ENCODE measurements at regions not wholly inside any gene's neighbourhood (a gene's known extent, or its start where the extent isn't known, plus 50 kb on each side); places are given as distances from the start of the nearest gene placed in this dataset.
A peak's percentile ranks its signal among the peaks of the same experiment; 100 is the strongest.

DNA sequence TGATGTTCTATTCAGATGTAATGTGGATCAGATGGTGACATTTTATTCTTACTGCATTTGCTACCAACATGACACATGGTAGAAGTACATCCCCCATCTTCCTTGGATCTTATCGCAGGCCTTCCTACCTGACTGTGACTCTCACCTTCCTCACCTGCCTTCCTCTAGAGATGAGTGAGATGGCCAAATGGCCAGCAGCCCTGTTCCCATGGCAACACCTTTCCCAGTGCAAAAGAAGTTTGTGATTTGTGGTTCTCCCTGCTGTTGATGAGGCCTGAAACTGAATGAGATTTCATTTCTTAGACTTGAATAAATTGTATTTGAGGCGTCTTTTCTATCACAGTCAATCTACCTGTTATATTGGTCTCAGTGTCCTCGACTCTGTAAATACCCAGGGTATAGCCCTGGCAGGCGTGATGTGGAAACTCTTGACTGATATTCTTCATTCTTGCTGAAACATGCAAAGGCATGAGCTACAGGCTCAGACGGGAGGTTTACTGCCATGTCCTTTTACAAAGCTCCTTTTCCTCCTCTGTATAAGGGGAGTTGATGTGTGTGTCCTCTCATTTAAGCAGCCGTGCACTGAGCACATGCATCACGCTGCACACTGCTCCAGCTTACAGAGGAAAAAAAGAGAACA lies 440.7 kb upstream of the AKR1E2 start:
- DNase-seq (ENCODE audit: low read depth): no peak

DNA sequence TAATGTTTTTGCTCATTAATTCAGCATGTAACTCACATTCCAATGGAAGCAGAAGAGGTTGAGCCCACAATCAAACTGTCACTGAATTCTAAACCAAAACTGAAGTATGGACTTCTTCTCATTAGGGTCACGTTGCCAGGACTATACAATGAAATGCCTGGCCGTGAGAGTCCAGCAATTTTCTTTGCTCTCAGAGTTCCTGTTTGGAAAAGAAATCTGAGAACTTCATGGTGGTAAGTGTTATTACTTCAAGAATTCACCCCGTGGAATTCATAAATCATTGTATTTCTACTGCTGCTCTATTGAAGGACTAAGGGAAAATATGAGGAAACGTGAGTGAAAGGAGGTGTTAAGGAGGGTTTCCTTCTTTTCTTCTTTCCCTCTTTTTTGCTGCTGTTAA lies 441.8 kb upstream of the AKR1E2 start:
- no peak for DNase-seq (ENCODE audit: low read depth)

DNA sequence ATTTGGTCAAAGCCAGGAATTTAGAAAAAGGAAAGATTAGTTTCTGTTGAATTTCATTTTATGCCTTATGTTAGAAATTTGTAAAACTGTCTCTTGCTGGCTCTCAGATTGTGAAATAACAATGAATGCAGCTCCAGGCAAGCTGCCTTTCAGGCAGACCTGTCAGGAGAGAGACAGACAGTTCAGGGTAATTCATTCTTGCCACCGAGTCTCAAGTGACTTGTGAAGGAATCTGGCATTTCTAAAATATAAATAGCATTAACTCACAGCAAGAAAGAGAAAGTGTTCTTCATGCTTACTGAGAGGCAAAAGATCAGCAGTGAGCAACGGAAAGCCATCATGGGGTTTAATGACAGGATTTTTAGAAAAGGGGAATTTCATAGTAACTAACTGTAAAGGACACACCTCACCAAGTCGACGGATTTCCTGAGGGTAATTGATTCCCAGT lies 442.3 kb upstream of the AKR1E2 start:
- peak; percentile 36 for DNase-seq (ENCODE audit: low read depth)

DNA sequence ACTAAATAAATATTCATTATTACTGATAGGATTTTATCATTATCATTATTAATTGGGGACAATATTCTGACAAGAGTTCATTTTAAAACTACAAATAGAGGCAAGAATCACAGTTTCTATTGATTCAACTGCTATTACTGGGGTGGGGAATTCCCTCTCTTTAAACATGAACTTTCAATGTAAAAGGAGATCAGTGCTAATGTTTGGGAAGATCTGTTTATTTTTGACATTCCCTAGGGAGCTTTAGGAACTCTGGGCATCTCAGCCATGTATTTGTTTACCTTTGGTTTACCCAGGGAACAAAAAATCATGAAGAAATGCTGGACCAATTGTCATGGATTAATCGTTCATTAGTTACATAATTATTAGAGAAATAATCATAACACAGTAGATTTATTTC lies 443.2 kb upstream of the AKR1E2 start:
- DNase-seq (ENCODE audit: low read depth): no peak

DNA sequence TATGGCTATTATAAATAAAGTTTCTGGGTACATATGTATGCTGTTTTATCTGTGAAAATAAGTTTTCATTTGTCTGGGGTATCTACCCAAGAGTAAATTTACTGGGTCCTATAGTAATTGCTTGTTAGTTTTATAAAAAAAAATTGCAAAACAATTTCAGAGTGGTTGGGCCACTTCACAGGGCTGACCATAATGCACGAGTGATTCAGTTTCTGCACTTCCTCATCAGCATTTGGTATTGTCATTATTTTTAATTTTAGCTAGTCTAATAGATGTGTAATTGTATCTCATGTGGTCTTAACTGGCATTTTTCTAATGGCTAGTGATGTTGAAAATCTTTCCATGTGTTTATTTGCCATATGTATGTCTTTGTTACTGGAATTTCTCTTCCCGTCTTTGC lies 452.4 kb upstream of the AKR1E2 start:
- no peak for DNase-seq (ENCODE audit: low read depth)

DNA sequence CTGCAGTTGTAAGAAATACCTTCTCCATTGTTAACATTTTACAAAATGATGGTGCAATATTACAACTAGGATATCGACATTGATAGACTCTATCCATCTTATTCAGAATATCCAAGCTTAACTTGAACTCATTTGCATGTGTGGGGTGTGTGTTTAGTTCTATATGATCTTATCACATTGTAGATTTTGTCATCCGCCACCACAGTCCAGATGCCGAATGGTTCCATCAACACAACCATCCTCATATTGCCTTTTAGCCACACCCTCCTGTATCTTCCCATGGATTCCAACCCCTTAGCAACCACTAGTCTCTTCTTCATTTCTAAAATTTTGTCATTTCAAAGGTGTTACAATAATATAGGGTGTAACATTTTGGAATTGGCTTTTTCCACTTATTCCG lies 452.9 kb upstream of the AKR1E2 start:
- DNase-seq (ENCODE audit: low read depth): no peak

DNA sequence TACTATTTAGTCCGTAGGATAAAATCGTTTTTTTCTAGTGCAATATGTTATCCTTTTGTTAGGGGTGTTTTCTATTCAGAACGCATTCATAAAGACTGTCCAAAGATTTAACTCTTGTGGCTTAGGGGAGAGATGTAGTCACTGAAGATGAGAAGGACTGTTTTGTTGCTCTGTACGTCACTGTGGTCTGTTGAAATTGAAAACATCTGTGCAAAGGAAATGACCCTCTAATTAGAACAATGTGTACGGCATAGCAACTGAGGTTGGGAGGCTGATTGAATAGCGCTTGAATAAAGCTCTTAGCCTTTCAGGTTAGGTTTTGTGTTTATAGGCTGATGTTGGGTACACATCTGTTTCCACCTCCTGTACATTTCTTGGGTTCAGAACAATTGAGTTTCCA lies 453.4 kb upstream of the AKR1E2 start:
- DNase-seq (ENCODE audit: low read depth): peak; percentile 99

DNA sequence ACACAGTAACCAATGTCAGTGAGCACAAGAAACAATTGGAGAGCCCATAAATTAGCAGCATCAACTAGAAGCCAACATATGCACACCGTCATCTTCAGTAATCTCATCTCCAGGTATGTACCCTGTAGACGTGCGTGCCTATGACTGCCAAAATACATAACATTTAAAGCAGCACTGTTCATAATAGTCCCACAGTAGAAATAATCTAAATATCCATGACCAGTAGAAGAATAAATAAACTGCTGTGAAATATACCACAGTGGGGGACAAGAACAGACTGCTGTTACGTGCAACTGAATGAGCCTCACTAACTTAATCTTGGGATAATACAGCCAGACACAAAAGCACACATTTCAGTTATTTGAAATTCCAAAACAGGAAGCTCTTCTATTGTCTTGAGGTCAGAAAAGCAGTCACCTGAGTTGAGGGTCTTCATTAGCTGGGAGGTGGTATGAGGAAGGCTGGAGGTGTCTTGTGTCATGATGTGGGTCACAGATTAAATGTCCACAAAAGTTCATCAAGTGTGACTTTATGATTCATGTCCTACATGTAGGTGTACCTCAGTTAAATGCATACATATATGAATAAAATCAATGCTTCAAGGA lies 454.2 kb upstream of the AKR1E2 start:
- DNase-seq (ENCODE audit: low read depth): no peak

DNA sequence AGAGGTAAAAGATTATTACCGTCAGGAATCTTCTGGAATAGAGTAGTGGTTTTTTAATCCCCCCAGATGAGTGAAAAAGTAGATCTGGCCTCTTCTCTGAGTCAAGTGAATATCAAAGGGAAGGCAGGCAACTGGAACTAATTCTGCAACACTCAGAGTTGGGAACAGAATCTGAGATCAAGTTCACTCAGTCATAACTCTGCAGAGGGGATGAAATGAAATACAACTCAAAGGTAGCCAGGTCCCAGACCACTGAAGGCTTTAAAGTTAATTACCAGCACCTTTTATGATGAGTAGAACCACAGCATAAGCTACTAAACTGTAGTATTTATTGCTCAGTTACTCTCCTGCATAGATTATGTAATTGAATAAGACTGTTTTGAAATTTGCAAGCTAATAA lies 455.6 kb upstream of the AKR1E2 start:
- no peak for DNase-seq (ENCODE audit: low read depth)

DNA sequence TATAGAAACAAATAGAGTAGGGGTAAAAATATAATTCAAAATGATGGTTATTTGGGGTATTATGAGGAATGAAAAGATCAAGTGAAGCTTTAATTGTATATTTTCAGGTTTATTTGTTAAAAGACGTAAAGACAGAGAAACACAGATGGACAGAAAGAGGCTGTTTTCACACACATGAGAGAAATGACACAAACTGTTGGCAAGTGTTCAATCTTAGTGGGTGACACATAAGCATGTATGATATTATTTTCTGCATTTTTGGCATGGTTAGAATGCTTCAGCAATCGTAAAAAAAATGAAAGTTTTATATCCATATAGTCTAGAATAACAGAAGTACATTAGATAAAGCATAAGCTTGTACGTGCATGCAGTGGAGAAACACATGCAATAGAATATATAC lies 464.4 kb upstream of the AKR1E2 start:
- no peak for DNase-seq (ENCODE audit: low read depth)

DNA sequence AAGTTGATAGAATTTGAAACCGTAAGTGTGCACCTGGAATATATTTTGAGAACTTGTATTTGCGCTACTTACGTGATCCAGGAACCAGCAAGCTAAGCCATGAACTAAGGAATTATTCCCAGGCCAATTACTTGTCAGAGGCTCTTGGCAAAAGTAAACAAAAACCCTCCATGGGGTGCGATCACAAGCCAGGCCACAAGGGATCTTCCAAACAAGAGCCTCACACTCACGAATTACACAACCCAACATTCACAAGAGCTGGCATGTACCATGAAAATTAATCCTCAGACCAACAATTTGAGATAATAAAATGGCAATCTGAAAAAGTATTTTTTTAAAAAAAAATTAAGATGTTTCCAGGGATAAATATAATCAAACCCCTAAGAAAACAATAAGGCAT lies 467.0 kb upstream of the AKR1E2 start:
- no peak for DNase-seq (ENCODE audit: low read depth)

DNA sequence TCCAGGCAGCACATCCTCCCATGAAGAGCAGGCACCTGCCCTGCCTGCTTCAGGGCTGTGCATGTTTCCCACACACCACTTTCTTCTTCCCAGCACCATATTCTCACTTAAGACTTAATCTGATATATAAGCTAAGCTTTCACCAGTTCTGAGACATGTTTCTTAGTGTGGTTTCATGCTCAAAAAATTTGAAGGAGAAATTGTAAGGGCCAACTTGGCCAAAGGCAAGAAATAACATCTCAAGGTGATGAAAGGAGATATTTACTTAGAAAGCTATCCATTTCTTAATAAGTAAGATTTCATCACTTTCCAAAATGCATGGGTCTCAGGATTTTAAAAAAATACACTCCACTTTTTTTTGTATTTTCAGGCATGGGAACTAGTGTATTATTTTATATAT lies 468.1 kb upstream of the AKR1E2 start:
- DNase-seq (ENCODE audit: low read depth): no peak

DNA sequence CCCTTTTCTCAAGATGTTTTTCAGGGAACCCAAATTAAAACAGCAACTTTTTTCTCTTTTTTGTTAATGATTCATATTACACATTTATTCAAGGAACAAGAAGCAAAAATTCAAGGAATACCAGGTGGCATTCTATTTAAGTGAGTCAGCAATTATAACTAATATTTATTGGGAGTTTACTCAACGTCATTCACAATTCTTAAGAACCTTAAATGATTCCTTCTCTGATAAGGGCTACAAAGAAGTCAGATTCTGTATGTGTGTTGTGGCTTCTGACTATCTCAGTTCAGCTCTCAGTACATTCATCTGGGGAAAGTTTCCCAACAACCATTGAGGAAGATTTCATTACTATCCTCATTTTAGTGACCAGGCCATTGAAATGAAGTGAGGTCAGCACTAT lies 470.7 kb upstream of the AKR1E2 start:
- DNase-seq (ENCODE audit: low read depth): no peak

DNA sequence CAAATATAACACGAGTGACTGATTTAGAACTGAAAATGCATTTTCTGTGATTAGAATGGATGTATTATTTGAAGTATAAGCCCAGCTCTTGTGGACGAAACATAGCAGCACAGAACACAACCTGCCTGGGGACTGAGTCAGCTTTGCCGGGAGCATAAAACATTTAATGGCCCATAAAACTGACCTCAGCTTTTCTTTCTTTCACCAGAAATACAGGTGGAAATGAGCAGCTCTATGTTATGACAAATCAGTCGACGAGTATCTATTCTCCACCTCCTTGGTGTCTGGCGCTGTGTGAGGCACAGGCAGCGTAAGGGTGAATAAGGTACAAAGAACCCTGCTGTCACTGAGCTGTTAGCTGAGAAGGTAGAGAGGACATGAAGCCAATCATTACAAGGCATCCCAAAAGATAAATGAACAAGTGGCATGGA lies 471.6 kb upstream of the AKR1E2 start:
- DNase-seq (ENCODE audit: low read depth): no peak

DNA sequence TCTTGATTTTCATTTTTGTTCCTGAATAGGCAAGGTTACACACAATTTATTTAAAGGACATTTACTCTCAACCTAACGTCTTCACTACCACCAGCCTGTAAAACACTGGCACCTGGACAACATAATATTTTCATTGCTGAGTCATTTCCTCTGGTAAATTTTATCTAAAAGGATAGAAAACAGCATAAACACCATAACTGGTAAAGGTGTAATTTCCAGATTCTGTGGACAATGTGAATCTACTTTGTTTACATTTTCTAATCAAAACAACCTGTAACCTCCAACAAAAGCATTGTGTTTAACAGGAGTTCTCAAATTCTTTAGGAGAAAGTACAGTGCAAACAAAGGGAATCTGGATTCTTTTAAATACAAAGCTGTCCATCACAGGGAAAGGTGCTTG lies 472.0 kb upstream of the AKR1E2 start:
- DNase-seq (ENCODE audit: low read depth): no peak

DNA sequence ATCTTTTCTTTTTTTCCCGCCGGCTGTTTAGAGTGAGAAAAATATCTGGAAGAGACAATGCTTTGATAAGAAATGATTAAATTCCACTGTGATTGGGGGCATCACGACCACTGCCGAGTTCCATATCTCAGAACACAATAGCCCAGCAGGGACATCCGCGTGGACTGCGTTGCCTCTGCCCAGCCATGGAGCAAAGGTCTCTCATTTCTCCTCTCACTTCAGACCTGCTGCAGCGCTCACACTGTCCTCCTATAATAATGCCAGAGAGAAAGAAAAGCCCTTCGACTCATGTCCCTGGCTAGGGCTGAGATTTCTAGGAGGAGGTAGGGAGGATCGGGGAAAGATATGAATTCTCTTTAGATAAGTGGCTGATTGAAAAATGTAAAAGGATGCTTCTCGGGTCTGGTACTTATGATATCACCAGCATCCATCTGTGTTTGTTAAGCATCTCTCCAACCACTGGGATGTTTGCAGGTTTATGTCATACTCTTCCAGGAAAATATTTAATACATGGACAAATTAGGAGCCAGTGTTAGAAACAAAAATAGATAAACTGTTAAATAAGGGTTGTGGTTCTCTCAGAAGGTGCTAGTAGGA lies 472.9 kb upstream of the AKR1E2 start:
- no peak for DNase-seq (ENCODE audit: low read depth)

DNA sequence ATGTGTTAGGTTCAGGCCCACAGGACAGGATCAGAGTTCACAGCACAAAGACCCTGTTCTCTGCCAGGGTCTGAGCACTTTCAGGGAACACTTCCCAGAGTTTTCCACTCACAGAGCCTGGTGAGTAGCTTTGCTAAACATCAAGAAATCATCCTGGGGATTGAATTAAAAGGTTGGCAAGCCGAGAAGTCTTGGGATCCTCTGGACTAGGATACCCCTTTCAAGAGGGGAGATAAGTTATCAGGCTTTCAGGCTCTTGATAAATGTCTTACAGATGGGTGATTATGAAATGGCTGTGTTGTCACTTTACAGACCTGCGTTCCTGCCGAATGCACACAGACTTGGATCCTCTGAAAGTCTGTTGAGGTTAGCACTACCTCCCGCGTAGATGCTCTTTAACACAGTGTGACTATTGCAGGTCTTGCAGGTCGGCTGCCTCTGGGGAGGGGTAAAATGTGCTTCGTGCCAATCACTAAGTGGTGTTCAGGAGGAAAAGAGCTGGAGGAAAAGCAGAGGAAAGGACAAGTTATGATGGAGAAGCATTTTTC lies 473.5 kb upstream of the AKR1E2 start:
- no peak for DNase-seq (ENCODE audit: low read depth)

DNA sequence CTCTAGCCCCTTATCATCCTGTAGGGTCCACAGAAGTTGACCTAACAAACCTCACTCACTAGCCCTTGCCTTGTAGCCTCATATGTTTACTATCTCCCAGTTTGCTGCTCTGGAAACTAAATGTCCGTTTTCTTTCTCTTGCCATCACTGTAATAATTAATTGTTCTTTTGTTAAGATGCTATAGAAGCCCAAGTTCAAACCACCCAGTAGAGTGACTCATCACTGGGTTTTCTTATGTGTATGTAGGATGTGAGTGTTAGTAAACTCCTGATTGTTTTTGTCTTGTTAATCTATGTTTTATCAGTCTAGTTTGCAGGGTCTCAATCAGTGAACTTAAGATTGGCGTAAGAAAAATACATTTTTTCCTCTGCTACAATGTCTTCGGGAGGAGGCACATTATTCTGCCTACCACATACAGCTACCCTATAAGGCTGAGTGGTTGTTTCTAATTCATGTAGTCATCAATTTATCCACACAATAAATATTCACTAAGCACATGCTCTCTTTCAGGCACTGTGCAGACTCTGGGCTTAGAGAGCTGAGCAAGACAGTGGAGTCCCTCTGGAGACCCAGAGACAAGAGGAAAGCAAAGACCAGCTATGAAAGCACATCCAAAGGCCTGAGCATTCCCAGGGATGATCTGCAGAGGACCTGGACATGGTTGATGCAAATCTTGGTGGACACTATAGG lies 474.1 kb upstream of the AKR1E2 start:
- no peak for DNase-seq (ENCODE audit: low read depth)

DNA sequence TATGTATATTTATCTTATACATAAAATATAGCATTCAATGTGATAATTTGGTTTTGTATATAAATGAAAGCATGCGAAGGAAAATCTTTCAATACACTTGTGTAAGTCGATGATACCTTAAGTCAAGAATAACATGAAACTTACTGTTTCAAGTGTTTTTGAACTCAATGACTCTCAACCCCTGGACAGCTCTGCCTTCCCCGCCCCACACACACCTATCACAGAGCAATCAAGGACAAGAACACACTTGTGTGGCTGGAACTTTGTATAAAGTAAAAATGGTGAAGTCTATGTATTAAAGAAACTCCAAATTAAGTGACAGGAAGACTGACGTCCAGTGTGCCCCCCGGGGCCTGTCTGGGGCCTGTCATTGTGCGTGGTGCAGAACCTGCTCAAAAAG lies 478.6 kb upstream of the AKR1E2 start:
- no peak for DNase-seq (ENCODE audit: low read depth)

DNA sequence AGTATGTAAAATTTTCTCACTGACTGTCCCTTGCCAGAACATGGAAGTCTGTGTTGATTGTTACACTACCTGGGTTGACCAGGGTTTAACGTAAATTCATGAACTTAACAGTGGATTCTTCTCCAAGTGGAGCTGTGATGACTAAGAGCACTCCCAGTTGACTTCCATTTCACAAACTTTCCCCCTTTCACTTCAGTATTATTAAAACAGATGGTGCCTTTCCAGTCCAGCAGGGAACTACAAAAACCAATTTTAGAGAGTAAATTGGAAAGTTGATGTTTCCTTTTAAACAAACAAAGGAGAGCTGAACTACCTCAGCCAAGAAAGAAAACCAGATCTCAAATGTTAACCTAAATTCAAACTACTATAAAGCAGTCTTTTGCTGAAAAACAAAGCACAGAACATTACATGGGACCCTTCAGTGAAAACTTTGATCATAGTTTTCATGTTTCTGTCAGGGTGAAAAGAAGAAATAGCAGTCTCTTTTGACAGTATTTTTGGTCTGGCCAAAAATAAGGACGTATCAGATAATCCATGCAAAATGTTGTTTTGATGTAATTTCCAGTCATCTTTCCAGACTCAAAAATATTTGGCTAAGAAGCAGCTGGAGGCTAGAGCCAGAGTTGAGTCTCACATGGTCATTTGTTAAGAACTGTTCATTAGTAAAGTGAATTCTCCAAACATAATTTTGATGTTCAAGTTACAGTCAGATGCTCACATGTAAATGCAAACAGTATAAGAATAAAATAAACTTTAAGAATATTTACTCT lies 479.9 kb upstream of the AKR1E2 start:
- no peak for DNase-seq (ENCODE audit: low read depth)

DNA sequence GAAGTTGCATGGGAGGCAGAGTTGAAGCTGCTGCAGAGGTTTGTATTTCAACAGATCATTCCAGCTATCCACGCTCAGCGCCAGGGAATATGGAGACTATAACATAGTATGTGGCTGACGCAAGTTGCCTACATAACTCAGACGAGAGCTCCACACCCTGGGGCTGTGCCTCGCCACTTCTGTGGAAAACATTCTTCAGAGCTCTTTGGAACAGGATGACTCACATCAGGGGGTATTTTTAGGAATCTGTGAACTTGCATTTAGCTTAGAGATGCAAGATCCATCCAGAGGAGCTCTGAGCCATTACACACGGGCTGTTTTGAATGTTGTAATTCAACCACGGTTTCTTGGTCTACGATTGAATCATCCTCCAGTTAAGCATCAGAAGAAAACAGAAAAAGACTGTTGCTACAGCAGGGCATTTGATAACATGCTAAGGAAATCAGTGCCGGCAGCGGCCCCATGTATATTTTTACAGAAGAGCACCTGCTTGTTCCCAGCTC lies 481.5 kb upstream of the AKR1E2 start:
- DNase-seq (ENCODE audit: low read depth): peak; percentile 100

DNA sequence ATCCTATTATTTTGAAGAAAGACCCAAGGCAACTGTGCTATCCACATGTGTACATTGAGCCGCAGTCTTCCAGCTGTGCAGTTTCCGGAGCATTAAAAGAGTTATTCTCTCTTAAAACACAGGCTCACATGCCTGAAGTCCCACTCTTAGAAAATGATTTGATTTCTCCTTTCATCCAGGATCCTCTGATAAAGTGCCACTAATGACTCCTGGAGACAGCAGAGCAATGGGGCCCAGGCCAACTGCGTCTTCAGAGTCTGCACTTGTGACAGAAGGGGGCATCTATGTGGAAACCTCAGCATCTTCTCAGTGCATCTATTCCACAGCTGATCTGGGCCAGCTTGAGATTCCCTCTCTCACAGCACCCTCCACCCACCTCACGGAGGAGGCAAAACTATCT lies 482.1 kb upstream of the AKR1E2 start:
- DNase-seq (ENCODE audit: low read depth): no peak
